Forelimb muscle (tissue), 1 donor: ENCODE measurements at regions not wholly inside any gene's neighbourhood (a gene's known extent, or its start where the extent isn't known, plus 50 kb on each side); places are given as distances from the start of the nearest gene placed in this dataset.
"Not testable (repeated sequence)": the region's sequence is repeated elsewhere in the genome, so short reads cannot be mapped to it uniquely, and the experiment has no call there.

Experiments
- DNase-seq: peaks from one replicate; pipeline ENCODE4 v3.0.0-alpha.2; 2013; ENCODE audit warnings: low read depth

DNA sequence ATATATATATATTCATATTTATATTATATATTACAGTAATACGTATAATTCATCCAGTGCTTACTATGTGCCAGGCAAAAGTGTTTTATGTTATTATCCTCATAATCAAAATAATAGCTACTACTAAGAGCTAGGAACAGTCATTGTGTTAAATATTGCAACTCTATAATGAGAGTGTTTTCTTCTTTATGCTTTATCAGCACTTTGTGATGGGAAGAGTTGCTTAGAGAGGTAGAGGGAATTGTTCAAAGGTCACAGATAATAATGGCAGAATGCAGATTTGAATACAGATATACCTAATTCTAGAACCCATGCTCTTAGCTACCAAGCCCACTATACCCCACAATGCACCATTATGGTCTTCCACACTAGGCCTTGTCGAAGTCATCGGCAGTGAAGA is 318.8 kb upstream of the PPARGC1A start:
- no peak for DNase-seq

DNA sequence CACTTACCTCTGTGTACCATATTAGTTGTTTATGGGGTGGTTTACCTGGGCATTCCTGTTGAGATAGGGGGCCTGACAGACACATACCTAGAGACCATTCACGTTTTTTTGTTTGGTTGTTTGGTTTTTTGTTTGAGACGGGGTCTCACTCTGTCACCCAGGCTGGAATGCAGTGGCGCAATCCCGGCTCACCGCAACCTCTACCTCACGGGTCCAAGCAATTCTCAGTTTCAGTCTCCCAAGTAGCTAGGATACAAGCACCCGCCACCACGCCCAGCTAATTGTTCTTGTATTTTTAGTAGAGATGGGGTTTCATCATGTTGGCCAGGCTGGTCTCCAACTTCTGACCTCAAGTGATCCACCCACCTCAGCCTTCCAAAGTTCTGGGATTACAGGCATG is 314.9 kb upstream of the PPARGC1A start:
- DNase-seq: not testable (repeated sequence)

DNA sequence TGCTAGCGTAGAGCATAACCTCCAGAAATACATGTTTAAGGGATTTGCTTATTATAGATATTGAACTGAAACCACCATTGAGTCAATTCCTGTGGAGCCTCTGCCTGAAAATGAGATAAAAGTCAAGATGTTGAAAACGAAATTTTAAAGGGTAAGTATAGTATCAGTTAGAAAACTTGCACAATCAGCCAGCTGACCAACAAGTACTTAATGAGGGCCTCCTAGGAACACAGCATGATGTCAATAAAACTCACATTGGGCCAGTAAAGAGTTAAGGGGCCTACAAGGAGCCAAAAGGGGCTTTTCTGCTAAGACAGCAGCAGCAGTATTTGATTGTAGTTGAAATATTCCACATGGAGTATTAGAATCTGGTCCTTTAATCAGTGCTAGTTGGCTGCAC is 314.1 kb upstream of the PPARGC1A start:
- no peak for DNase-seq

DNA sequence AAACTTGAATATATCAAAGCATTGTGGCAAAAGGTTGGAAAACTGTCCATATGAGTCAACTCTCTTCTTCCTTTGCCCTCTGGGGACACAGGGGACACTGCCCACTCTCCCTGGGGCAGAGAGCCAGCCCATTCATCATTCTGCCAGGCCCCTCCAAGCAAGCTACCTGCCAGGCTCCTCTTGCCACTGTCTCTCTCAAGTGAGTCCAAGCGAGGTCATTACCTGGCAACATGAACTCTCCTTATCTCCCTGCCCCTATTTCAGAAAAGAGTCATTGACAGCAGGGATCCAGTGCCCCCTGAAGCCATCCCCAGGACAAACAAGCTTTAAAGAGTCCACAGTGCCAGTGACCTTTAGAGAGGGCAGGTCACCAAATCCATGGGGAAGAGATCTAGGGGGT is 312.7 kb upstream of the PPARGC1A start:
- DNase-seq: no peak

DNA sequence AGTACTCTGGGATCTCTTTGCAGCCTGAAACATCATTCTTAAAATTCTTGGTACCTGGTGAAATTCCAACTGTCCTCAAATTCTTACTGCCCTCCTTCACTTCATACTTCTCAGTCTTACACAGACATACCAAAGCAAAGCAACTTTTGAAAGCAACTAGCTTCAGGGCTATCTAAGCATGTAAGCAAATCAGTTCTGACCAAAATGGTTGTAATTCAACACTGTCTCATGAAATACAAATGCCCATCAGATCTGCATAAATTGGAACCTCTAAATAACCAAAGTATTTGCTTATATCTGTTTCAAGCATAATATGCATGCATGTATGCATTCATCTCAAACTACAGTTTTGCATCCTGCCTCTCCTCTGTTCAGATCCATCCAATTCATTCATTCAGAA is 308.1 kb upstream of the PPARGC1A start:
- no peak for DNase-seq

DNA sequence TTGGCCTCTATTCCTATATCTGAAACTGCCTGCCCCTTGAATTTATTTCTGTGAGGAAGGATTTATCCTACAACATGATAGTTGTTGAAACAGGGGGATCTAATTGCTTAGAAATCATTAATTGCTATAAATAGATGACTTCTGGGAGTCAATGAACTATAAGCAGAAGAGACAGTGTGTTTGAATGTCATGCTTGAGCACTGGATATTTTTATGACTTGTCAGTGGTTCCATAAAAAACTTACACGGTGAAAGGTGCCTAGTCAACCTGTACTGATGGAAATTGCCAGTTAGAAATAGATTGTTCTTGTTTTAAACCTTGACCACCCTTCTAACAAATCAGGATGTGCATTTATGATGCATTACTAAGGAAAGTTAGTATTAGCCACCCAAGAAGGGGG is 306.9 kb upstream of the PPARGC1A start:
- no peak for DNase-seq

DNA sequence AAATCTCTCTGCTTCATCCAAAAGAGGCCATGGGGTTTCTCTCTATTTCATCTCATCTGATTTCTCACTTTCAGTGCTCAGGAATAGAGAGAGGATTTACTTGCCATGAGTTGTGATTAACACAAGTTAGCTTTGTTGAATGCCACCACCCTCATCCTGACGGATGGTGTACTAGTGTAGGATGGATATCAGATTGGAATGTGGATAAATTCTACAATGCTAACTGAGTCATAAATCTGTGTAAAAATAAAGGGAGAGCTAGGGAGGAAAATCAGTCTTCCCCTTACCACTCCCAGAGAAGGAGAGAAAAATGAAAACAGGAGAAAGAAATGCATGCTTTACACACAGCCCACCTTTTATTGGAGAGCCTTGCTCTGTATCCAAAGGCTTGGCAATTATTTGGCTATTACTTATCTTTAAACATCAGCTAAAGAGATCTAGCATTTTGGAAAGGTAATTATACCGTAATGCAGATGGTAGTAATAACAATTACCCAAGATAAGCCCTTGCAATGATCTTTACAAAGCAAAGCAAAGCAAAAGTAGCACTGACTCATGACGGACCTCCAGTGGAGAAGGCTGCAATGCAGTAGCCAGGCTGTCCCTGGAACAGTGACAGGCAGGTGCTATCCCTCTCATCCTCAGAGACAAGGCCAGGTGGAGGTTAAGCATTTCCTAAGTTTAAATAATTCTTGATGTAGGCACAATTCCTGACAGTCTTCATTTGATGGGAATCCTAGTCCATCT is 306.3 kb upstream of the PPARGC1A start:
- DNase-seq: no peak

DNA sequence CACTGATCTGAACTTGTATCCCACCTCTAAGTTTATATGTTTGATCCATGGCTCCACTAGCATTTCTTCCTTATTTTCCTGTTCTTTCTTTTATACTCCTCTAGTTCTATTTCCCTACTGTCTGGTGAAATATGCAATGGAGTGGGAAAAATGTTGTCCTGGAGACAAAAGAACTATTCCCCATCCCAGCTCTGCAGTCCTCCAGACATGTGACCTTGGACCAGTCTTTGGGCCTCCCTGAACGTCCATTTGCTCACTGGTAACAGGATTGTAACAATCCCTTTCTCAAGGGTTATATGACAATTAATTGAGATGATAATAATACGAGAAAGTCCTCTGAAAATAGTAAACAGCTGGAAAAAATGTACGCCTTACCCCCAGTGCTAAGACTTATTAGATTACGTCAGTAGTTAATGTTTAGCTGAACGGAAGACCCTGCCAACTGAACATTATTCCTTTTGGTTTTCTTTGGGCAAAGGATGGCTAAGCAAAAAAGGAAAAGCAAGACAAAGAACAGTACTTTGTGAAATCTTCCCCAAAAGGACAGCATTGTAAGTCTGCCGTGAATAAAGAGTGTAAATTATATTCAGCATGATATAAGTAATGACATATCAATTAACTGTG is 302.3 kb upstream of the PPARGC1A start:
- DNase-seq: no peak

DNA sequence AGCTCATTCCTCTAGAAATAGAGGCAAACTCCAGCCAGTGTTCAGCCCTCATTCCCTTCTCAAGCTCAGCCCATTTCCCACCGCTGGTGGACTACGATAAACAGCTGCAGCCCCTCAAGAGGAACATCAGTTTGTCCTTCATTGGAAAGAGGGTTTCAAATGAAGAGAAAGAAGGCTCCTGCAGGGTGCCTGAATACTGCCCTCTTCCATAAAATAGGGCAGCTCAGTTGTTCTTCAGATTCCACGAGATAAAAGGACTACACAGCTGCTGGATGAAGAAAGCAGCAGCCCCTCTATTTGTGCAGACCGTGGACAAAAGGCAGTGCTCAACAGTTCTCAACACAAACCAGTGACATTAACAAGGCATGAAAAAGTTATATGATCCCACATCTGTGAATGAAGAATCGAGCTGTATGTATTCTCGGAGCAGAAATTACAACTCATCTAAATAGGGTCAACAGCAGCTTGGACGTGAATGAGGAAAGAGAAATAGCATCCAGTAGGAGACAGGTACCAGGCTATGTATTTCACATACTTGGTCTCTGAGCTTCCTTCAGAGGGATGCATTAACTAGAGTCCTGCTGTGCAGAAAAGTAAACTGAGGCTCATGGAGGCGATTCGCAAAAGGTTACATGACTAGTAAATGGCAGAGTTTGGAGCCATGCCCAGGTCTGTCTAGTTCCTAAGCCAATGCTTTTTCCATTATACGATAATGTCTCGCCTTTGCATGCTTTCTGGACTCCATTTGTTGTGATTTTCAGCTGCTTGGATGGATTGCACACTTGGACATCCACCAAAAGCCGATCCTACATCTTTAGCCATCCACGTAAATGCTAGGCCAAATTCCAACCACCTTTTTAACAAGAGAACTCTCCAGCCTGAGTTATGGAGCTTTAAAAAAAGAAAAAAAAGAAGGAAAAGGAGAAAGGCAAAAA is 301.2 kb upstream of the PPARGC1A start:
- DNase-seq: peak; percentile 29

DNA sequence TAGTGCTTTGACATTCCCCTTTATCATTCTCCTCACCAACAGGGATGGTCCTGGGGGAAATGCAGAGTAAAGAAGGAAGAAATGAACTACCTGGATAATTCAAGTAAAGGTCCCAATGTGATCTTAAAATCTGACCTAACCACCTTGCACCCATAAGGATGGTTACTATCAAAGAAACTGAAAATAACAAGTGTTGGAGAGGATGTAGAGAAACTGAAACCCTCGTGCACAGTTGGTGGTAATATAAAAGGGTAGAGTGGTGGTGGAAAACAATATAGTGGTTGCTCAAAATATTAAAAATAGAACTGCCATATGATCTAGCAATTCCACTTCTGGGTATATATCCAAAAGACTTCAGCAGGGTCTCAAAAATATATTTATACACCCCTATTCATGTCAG is 298.6 kb upstream of the PPARGC1A start:
- DNase-seq: no peak

DNA sequence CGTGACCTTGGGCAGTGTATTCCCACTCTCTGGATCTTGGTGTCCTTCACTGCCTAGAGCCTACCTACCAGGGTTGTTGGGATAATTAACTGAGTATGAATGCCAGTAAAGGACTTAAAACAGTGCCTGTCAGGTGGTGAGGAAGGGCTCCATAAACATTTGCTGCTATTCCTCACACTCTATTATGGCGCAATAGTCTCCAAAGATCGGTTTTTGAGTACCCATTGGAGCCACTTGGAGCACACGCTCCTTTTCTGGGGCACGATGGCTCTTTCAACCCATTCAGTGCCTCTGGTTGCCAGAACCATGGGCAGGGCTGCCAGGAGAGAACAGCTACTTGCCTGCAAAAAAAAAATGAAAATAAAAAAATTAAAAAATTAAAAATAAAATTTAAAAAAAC is 296.6 kb upstream of the PPARGC1A start:
- DNase-seq: no peak

DNA sequence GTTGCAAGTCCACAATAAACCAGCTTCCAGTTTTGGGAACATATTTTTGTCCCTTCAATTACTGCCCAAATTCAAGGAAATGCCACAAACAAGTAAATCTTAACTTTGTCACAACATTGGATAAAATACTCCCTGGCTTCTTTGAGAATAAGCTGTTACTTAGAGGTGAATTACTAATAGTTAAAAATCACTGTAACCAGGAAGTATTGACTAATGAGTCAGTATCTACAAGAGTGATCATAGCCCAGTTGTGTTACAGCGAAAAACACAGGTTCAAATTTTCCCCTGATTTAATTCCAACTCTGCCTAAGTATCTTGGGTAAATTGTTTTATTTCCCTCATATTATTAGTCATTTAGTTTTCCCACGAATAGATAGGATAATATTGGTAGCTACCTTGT is 291.2 kb upstream of the PPARGC1A start:
- no peak for DNase-seq

DNA sequence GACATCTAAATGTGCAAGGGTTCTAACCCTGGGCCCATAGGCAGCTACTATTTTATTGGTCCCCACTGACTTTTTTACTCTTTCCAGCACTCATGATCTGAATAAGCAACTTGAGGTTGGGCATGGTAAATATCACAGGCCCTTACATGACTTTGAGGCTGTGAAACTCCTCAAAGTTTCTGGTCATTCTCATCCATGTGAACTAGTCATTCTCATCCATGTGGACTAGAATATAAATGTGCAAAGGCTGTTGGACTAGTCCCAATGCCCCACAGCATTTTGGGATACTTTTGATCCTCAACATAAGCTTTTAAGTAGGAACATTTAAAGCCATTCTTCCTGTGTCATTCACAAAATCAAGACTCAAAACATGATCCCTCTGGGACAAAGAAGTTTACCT is 290.7 kb upstream of the PPARGC1A start:
- DNase-seq: no peak

DNA sequence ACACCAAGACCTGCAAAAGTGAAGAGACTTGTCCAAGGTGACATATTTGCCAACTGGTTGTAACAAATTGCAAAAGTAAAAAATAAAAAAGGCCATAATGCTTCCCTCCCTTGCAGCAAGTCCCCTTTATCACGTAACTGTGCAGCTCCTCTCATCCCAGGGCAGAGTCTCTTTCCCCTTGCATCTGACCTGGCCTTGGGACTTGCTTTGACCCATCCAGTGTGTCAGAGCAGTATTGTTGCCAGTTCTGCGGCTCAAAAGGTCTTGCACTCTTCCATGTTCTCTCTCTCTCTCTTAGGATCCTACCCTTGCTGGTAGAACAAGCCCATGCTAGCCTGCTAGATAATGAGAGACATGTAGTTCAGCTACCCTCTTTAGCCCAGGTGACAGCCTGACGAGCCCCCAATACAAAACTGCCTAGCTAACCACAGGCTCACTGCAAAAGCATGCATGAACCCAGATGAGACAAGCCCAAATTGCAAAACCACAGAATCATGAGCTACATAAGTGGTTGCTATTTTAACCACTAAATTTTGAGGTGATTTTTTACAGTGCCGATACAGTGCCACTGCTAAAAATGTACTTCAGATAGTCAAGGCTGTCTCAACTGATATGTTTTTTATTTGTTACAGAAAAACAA is 289.5 kb upstream of the PPARGC1A start:
- no peak for DNase-seq

DNA sequence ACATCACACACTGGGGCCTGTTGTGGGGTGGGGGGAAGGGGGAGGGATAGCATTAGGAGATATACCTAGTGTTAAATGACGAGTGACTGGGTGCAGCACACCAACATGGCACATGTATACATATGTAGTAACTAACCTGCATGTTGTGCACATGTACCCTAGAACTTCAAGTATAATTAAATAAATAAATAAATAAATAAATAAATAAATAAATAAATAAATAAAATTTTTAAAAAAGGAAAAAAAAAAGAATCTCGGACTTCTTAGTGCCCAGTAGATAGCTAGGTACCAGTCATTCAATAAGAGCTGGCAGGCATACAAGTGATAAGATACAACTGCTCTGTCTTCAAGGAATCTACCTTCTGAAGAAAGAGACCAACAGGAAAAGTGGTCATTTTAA is 287.6 kb upstream of the PPARGC1A start:
- DNase-seq: not testable (repeated sequence)

DNA sequence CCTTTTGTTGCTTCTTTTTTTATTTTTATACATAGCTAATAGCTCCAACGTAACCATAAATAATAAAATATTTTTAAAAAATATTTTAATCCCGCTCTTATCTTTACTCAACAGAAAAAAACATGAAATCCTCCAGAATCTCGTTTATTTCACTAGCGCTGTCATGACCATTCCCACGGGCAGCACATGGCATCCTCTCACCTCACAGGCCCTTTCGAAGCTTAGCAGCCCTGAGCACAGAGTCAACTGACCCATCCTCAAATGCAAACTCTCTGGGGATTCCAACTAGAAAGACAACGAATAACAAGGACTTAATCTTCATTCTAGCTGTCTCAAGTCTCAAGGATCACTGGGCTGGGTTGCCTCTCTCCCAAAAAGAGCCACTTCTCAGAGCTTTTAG is 285.9 kb upstream of the PPARGC1A start:
- no peak for DNase-seq

DNA sequence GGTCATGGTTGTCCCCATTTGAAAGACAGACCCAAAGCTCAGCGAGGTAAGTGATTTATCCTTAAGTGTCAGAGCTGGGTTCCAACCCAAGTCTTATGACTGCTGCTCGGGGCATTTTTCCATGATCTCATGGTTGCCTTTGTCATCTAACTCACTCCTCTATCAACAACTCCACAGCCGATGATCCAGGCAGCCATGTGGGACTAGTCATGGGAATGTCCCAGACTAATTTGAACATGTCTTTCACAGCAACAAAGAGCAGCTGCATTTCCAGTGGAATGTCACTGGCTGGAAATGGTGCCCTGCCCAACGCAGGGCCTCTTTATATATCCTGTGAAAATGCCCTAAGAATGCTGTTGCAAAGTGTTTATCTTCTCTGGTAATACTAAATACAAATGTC is 284.8 kb upstream of the PPARGC1A start:
- no peak for DNase-seq

DNA sequence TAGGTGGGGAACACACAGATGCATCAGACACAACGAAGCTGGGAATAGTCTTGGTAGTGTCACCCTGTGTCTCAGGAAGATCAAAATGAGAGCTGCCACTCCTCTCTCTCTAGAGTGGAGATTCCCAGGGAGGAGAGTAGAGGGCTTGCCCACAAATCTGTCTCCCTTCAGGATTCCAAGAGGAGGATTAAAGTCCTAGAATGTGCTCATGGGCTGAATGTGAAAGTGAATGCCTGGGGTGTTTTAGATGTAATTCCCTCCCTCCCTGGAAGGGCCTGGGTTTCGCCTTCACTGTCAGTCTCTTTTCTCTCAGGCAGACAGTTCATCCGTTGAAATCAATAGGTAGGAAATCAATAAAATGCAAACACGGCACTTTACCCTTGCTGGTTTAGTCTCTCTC is 282.6 kb upstream of the PPARGC1A start:
- DNase-seq: no peak

DNA sequence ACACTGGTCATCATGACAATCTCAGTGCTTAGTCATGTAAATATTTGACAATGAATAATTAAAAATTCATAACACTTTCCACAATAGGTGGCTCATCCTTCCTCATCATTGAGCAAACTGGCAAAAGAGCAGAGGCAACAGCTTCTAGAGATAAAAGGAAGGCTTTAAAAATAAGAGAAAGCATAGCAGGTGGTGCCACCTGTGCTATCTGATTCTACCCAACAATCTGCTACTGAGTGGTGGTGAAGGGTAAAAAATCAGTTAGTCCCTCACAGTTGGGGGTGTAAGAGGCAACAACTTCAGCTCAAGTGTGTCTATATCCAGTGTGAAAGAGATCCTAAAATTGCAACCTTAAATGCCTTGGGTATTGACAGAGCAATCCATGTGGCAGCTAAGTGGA is 280.1 kb upstream of the PPARGC1A start:
- no peak for DNase-seq

DNA sequence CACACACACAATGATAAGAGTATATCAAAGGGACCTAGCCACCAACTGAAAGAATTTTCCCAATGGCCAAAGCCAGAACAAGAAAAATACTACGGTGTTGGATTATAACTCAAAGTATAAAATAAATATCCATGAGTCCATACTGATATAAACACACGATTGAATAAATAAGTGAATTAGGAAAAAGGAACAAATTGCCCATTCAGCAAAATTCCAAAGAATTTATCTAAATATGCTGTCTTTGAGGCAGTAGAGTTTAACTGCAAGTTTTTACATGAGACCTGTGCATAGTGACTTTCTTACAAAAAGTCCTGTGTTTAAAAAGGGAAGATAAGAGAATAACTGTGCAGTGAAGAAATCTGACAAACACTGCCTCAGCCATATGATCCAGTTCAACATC is 278.8 kb upstream of the PPARGC1A start:
- no peak for DNase-seq

DNA sequence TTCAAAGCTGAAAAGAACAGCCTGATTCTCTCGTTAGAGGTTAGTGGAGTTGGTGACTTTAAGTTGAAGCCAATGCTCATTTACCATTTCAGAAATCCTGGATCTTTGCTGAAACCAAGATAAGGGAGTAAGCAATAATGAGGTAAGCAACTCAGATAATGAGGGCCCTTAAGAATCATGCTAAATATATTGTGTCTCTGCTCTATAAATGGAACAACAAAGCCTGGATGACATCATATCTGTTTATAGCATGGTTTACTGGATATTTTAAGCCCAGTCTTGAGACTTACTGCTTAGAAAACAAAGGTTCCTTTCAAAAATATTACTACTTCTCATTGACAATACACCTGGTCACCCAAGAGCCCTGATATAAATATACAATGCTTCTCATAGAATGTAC is 276.7 kb upstream of the PPARGC1A start:
- no peak for DNase-seq

DNA sequence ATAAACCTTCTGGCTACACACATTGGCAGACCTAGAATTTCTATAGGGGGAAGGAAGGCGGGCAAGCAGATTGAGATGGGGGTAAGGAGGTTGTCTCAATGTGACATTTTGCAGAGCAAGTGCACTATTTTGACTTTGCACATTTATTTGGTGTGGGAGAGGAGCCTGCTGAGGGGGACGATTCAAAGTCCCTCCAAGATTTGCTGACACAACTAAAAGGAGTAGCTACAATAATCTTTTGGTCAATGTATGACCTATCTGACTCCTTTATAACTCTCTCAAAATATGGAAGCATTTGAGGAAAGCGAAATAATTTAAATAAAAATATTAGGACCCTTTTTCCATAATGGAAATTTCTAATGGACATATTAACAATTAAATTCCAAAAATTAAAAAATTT is 274.9 kb upstream of the PPARGC1A start:
- no peak for DNase-seq
